GM13977 (cell line): ENCODE measurements at regions not wholly inside any gene's neighbourhood (a gene's known extent, or its start where the extent isn't known, plus 50 kb on each side); places are given as distances from the start of the nearest gene placed in this dataset.

Source experiments
- DNase-seq: peaks from one replicate; pipeline ENCODE4 v3.0.0; 2012; ENCODE audit warnings: low spot score
- in situ Hi-C: fragments of 300-500 bp; cut with MboI; formaldehyde crosslinking; loops from one replicate; pipeline ENCODE4 v1.12.0; 2022; ENCODE audit warnings: low sequenced_read_pairs, low pct_unique_long_range_greater_than_20kb, mixed read lengths, inconsistent platforms; ENCODE audit not compliant: unreplicated experiment
- TF ChIP-seq, protein P1 (sequence below): IDR thresholded peaks from 2 replicates; pipeline ENCODE4 v1.5.1; 2012; ENCODE audit warnings: mild to moderate bottlenecking, control low read depth; ENCODE audit not compliant: insufficient read depth; ENCODE audit errors: extremely low read depth, missing control alignments

DNA sequence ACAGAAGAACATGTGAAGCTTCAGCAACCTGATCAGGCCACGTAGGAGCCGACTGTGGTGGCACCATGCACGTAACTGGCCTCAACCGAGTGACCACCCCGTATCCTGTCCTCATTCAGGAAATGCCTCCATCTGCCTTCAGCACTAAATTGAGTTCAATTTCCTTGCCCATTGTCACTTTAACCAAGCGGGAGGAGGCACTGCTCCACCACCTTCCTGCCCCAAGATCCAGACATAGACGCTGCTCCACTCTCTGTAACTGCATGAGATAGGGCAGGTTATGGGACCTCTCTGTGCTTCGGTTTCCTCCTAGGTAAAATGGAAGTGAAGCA, 80.1 kb upstream of the POMGNT2 start:
- TF ChIP-seq, protein P1, sequence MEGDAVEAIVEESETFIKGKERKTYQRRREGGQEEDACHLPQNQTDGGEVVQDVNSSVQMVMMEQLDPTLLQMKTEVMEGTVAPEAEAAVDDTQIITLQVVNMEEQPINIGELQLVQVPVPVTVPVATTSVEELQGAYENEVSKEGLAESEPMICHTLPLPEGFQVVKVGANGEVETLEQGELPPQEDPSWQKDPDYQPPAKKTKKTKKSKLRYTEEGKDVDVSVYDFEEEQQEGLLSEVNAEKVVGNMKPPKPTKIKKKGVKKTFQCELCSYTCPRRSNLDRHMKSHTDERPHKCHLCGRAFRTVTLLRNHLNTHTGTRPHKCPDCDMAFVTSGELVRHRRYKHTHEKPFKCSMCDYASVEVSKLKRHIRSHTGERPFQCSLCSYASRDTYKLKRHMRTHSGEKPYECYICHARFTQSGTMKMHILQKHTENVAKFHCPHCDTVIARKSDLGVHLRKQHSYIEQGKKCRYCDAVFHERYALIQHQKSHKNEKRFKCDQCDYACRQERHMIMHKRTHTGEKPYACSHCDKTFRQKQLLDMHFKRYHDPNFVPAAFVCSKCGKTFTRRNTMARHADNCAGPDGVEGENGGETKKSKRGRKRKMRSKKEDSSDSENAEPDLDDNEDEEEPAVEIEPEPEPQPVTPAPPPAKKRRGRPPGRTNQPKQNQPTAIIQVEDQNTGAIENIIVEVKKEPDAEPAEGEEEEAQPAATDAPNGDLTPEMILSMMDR = no peak
- in situ Hi-C loops = no loop called here
- DNase-seq = no peak

DNA sequence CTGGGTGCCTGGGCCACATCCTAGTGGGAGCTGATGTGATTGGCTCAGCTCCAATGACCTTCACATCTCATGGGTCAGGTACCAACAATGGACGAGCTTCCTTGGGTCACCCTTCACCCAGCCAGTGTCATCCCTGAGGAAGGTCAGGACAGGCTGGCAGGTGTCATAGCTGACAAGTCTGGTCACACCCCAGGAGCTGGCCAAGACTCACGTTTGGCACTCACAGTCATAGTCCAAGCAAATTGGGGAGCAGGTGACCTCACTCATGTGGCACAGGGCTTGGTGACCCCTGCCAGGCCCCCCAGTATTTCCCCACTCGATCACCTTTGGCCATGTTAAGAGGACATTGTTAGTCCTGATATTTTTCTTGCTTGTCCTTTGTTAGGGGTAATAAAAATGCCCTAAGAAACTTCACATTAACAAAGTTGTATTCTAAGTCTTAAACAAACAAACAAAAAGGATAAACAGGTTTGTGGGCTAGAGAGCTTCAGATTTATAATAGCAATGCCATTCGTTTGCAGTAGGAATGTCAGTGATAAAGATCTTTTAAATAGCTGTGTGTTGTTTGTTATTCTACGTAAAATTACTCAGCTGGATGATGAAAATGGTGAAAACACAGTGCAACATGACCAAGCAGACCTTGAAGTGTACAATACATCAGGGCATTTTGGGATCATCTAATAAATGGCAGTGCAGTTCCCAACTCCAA, 79.5 kb upstream of the POMGNT2 start:
- TF ChIP-seq, protein P1 = no peak
- in situ Hi-C loops = no loop called here
- no peak for DNase-seq

DNA sequence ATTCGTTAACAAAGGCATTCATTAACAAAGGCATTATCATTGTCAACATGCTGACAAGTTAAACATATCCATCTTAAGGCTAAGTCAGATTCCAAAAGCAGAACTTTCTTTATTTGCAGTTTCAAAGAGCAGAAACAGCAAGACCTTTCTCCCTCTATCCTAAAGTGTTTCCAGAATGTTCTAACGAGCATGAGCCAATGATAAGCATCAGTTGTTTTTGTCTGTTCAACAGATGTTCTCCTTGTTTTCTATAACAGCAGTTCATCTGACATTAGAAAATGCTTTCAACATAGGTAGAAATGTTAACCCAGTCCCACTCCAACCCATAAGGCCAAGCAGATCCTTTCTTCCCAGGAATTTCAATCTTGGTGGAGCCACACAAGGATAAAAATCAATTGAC, 77.6 kb upstream of the POMGNT2 start:
- DNase-seq = no peak
- TF ChIP-seq, protein P1 = no peak
- in situ Hi-C loops = no loop called here

DNA sequence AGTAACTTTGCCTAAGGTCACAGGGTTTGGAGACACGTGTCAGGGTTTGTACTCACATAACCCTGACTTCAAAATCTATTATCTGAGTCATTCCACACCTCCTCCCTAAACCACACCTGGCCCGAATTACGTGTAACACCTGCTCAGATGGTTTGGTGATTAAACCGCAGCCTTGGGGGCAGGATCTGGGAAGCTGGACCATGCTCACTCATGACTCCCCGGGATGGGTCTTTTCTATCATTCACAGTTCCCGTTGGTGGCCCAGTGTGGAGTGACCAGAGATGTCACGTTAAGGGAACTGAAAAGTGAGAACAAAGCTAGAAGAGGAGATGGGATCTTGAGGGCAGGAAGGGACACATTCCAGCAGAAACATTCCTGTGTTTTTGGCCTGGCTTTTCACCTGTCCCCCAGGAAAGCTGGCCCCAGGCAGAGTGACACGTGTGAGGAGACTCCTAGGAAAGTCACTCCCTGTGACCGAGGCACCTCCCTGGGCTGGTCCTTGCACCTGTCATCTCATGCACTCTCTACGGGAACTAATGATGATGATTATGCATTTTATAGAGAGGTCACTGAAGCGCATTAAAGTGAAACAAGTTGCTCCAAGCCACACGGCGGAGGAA, 75.4 kb upstream of the POMGNT2 start:
- DNase-seq = peak; percentile 20
- in situ Hi-C loops = no loop called here
- TF ChIP-seq, protein P1 = no peak

DNA sequence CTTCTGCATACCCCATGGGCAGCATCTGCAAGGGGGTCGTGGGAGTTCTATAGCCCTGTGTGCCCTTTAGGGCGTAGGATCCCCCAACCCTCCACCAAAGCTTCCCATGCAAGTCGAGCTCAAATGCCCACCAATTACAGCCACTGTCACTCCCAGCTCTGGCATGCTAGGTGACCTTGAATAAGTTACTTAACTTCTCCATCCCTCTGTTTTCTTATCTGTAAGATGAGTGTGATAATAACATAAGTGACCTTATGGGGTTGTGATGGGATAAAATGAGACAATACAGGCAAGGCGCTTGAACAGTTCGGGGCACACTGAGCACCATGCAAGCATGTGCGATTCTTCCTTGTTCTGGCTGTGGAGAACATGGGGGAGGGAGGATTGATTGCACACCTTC, 74.8 kb upstream of the POMGNT2 start:
- in situ Hi-C loops = no loop called here
- TF ChIP-seq, protein P1 = no peak
- DNase-seq = no peak

DNA sequence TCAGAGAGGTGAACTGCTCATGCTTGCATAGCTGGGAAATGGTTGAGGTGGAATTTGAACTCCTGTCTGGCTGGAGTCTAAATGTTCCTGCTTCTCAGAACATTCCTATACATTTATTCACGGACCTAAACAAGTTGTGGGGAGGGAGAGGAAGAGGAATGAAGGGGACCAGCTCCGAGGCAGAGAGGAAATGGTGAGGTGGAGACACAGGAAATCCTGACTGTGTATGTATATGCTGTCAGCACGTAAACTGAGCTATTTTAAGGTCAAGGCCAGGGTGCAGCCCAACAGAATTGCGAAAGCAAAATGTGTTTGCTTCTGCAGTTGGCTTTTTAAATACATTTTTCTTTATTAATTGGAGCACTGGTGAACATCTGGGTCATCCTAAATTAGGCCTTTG, 74.1 kb upstream of the POMGNT2 start:
- in situ Hi-C loops = no loop called here
- peak; percentile 19 for DNase-seq
- TF ChIP-seq, protein P1 = no peak
